Fibroblast of upper back skin (primary cell): ENCODE measurements at regions not wholly inside any gene's neighbourhood (a gene's known extent, or its start where the extent isn't known, plus 50 kb on each side); places are given as distances from the start of the nearest gene placed in this dataset.
"Not testable (repeated sequence)": the region's sequence is repeated elsewhere in the genome, so short reads cannot be mapped to it uniquely, and the experiment has no call there.

Experiments used
- DNase-seq: peaks from one replicate; pipeline ENCODE4 v3.0.0-alpha.2; 2013

DNA sequence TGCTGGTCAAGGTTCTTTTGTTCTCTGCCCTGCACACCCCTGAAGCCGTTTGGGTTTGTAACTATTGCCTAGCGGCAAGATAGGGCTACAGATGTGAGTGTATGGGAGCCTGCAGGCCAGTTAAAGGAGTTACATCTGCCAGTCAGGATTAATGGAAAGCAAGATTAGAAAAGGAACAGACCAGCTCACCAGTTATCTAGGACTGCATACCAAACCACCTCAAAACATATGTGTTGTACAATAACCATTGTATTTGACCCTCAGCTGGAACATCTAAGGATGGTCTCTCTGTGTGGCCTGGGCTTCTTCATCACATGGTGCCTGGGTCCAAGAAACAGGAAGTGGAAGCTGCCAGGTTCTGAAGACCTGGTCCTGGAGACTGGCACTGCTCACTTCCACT lies 52.5 kb upstream of the FBXO28 start:
- no peak for DNase-seq

DNA sequence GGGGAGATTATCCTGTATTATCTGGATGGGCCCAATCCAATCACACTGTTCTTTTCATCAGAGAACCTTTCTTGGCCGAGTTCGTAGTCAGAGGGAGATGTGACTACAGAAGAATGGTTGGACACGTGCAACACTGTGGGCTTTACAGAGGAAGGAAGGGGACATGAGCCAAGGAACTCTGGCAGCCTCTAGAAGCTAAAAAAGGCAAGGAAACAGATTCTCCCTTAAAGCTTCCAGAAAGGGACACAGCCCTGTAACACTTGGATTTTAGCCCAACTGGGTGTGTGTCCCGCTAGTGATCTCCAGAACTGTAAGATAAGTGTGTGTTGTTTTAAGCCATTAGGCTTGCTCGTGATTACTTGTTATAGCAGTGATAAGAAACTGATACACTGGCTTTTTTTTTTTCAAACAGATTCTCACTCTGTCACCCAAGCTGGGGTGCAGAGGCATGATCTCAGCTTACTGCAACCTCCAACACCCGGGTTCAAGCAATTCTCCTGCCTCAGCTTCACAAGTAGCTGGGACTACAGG lies 53.9 kb upstream of the FBXO28 start:
- DNase-seq: no peak

DNA sequence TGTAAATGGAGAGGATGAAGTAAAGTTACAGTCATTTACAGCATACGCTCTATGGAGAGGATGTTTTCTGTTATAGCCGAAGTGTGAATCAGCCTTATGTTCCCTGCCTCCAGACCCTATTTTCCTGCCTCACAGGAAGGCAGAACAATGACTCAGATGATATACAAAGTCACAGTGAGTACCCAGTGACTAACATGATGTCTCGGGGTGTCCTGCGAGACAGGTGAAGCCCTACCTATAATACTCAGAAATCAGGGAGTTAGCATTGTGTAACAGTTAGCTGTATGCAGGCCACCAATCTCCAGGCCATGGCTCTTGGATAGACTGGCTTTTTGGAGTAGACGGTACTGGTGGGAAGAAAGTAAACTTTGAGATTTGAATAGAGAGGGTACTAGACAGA lies 55.6 kb upstream of the FBXO28 start:
- peak; percentile 39 for DNase-seq

DNA sequence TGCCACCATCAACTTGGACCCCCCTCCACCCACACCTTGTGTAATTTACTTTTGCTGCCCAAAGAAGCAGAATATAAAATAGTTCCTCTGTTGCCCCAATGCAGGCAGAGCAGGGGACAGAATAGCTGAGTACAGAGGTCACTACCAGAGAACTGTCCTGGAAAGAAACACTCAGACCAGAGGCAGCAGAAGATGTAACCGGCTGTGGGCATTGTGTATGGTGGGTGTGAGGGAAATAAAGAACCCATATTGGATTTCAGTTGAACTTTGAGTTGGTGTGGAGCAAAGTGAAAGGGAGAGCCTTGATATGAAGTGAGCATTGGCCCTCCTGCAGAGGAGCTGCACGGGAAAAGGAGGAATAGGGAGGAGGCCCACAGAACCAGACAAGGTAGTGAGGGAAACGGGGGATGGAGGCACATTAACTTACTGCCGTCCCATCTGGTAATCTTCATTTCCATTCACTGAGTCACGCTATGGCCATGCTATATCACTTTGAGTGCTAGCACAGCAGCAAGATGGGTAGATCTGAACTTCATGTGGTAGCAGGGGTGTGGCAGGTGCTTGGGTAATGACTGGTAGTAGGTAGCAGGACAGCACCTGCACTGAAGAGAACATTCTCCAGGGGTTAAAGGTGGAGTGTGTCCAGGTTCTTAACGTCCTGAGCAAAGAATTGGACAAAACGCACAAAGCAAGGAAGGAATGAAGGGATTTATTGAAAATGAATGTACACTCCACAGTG lies 56.3 kb upstream of the FBXO28 start:
- DNase-seq: no peak

DNA sequence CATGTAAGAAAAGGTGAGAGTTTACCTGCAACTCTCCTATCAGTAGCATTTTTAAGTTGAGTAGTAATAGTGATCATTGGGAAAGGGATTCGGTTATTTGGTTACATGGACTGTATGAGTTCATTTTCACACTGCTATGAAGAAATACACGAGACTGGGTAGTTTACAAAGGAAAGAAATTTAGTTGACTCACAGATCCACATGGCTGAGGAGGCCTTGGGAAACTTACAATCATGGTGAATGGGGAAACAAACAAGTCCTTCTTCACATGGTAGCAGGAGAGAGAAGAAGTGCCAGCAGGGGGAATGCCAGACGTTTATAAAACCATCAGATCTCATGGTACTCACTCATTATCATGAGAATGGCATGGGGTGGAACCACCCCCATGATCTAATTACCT lies 59.3 kb upstream of the FBXO28 start:
- no peak for DNase-seq

DNA sequence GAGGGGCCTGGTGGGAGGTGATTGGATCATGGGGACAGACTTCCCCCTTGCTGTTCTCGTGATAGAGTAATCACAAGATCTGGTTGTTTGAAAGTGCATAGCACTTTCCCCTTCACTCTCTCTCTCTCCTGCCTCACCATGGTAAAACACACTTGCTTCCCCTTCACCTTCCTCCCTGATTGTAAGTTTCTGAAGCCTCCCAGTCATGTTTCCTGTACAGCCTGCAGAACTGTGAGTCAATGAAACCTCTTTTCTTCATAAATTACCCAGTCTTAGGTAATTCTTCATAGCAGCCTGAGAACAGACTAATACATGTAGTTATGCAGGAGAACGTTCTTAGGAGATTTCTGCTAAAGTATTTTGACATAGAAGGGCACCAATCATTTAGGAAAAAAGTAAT lies 59.9 kb upstream of the FBXO28 start:
- no peak for DNase-seq

DNA sequence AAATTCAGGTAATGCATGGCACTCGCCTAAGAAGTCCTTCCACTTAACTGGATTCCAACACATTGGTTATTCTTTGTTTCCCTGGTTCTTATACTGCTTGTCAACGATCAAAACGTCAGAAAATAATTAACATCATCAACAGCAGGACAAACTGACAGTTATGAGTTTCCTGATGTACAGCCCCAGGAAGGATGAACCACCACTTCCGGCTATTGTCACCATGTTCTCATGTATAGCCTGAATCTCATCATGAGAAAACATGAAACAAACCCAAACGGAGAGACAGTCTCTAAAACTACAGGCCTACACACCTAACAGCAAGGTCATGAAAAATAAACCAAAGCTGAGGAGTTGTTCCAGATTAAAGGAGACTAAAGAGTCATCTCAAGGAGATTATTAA lies 60.5 kb upstream of the FBXO28 start:
- no peak for DNase-seq

DNA sequence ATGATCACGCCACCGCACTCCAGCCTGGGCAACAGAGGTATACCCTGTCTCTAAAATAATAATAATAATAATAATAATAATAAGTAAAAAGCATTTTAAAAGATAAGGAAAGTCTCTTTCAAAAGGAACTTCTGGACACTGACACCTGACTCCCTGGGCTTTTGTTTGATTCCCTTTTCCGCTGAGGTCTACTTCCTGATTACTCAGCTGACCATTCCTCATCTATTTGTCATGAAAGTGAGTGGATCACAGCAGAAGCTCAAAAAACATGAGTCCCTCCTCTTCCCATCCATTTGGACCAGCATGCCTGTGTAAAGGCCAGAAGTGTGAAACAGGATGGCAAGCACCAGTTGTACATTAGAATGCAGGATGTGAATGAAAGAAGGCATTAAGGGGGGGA lies 61.1 kb upstream of the FBXO28 start:
- peak; percentile 50 for DNase-seq

DNA sequence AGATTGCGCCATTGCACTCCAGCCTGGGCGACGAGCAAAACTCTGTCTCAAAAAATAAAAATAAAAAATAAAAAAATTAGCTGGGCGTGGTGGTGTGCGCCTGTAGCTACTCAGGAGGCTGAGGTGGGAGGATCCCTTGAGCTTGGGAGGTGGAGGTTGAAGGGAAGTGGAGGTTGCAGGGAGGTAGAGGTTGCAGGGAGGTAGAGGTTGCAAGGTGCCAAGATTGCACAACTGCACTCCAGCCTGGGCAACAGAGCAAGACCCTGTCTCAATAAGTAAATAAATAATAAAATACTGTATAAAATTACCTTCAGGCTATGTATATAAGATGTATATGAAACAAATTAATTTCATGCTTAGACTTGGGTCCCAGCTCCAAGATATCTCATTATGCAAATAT lies 62.1 kb upstream of the FBXO28 start:
- DNase-seq: not testable (repeated sequence)

DNA sequence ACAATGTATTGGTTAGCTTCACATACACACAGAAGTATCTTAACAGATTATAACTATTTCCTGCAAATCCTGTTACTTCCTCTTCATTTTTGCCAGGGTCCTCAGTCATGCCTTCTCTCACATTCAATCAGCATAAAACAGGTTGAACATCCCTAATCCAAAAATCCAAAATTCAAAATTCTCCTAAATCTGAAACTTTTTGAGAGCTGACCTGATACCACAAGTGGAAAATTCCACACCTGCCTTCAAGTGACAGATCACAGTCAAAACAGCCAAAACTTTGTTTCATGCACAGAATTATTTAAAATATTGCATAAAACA lies 62.9 kb upstream of the FBXO28 start:
- DNase-seq: no peak

DNA sequence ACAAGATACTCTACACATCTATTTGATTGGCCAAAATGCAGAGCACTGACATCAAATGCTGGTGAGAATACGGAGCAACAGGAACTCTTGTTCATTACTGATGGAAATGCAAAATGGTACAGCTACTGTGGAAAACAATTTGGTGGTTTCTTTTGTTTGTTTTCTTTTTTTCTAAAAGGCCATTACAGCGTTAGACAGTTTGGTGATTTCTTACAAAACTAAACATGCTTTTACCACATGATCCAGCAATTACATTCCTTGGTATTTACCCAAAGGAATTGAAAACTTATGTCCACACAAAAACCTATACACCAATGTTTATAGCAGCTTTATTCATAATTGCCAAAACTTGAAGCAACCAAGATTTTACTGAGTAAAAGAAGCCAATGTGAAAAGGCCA lies 66.4 kb upstream of the FBXO28 start:
- no peak for DNase-seq

DNA sequence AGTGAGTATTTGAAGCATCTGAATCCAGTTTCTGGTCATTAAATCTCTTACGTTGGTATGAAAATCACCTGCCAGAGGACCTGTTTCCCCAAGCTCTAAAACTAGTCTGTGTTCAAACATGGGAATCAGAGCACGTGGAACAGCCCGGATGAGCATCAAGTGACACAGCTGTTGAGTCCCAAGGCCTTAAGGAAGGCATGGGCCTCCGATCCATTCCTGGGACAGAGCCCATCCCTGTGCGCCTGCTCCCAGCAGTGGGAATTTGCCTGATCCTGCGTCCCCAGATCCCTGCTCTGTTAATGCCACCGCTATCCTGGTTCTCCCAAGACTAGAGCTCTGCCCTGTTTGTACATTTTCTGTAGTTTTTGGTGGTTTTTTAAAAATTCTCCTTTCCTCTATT lies 68.4 kb upstream of the FBXO28 start:
- DNase-seq: no peak

DNA sequence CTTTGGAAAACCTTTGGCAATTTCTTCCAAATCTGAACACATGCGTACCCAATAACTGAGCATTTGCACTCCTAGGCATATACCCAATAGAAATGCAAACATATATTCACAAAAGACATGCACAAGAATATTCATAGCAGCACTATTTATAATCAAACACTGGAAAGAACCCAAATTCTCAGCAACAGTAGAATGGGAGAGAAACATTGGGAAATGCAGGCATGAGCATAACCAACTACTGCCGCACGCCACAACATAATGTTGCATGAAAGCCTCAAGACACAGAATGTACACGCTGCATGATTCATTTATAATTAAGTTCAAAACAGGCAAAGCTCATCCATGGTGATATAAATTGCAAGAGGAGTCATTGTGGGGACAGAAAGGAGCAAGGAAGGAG lies 69.5 kb upstream of the FBXO28 start:
- no peak for DNase-seq

DNA sequence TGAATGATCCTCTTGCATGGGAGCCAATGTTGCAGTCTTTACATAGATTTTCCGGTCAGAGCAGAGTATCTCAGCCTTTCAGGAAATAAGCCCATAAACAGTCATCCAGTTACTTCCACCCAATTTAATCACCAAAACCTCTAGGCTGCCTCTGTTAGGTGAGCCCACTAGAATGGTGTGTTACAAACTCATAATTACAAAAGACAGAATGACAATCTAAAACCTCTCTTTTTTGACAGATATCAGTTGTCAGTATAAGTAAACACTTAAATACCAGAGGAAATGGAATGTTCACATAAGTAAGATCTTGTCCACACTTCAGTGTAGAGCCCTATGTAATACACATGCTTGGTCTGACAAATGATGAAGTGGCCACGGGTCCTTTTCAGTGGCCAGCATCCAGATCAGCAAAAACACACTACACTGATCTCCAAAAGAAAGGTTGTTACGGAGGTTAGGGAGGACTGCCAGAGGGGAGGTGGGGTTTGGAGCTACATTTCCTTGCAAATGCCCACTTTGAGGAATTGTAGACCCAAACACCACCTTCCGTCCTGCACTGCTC lies 71.3 kb upstream of the FBXO28 start:
- DNase-seq: no peak

DNA sequence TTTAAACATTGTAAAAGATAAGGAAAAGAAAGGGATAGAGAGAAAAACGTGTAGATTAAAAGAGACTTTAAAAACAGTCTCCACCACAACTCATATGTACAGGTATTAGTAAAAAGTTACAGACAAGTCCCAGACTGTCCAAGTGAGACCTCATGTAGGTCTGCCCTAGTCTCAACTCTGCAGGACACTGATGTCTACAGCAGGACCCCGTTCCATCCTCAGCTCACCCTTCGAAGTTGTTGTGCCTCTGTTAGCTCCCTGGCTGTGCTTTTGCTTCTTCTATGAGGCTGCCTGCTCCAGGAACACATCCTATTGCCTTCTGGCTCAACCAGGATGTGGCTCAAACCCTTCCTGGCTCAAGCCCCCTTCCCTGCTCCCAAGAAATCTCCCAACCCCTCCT lies 72.9 kb upstream of the FBXO28 start:
- no peak for DNase-seq

DNA sequence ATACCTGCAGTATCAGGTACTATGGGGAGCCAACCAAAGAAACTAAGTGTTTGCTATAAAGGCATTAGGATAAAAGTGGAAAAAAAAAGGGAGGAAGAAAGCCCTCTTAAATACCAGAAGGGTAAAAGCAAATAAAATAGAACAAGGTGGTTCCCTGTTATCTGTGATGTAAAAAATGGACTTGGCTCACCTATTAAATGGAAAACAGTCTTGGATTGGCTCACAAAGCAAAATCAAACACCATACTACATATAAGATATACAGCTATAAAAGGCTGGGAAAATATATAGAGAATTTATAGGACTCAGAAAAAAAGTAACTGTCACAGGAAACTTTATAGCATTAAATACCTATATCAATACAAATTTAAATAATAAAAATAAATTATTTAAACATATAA lies 73.5 kb upstream of the FBXO28 start:
- DNase-seq: not testable (repeated sequence)

DNA sequence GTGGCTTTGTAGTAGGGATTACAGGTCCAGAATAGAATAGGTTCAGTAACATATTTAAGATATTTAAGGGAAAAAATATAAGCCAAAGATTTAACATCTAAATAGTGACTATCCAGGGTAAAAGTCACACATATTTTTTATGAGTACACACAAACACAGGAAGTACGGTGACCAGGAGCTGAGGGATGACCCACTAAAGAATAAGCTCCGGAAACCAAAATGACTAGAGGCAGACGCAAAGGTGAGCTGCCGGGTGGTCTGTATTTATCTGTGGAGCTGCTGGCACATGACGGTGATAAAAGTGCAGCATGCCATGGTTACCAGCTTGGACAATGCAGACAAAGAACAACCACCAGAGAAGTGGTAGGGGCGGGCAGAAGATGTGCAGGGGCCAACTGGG lies 73.9 kb upstream of the FBXO28 start:
- not testable (repeated sequence) for DNase-seq

DNA sequence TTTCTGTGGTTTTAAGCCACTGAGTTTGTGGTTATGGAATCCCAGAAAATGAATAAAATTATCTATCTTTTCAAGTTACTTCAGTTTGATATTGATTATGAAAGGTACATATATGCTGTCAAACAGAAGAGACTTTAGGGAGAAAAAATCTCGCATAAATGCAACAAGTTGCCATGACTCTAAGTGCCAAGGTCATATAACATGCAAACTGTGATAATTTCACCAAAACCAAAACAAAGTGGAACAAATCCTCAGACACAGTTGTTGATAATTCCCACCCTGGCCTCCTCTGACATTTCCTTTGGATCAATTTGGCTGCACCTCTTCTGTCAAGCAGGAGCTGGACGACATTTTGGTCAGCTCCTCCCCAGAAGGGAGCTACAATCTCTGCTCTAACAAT lies 75.1 kb upstream of the FBXO28 start:
- DNase-seq: not testable (repeated sequence)

DNA sequence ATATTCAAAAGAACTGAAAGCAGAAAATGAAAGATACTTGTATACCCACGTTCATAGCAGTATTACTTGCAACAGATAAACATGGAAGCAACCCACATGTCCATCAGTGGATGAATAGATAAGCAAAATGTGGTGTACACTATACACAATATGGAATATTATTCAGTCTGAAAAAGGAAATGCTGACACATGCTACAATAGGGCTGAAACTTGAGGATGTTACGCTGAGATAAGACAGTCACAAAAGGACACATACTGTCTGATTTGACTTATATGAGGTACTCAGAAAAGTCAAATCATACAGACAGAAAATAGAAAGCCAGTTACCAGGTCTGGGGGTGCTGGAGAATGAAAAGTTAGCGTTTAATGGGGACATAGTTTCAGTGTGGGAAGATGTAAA lies 76.5 kb upstream of the FBXO28 start:
- not testable (repeated sequence) for DNase-seq

DNA sequence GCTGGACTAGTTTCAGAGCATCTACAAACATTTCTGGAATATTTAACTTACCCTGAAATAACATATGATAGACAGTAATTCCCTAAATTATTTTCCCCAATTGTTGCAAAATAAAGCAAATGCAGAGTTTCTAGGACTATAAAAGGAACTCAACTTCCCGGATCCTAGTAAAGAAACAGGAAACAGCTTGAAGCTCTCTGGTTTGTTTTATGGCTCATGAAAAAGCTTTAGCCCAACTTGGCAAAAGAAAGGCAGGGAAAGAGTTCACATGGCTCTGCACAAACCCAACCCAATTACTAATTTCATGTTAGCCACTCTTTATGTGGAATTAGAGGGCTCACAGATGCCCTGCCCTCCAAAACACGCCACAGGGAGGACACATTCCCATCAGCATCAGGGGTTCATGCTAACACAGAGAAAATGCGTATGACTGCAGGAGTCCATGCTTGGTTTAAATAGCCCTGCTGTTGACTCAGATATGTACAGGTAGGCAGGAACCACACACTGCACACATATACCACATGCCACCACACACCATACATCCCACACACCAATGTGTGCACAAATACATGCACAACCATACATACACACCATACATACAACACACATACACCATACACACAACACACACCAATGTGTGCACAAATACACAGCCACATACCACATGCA lies 81.2 kb upstream of the FBXO28 start:
- DNase-seq: not testable (repeated sequence)

DNA sequence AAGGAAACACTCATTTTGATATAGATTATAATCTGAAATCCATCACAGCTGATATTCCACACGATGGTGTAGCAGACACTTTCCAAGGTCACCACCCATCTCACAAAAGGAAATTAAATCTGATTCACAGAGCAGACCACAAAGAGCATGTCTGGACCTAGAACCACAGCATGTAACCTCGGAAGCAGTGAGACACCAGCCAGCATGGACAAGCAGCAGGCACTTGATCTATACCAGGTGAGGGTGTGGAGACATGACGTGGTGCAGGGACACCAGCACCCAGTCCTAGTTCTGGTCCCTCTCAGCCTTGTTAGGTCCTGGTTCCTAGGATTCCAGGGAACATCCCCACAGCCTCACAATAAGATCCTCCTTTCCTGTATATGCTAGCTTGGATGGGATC lies 81.9 kb upstream of the FBXO28 start:
- DNase-seq: not testable (repeated sequence)

DNA sequence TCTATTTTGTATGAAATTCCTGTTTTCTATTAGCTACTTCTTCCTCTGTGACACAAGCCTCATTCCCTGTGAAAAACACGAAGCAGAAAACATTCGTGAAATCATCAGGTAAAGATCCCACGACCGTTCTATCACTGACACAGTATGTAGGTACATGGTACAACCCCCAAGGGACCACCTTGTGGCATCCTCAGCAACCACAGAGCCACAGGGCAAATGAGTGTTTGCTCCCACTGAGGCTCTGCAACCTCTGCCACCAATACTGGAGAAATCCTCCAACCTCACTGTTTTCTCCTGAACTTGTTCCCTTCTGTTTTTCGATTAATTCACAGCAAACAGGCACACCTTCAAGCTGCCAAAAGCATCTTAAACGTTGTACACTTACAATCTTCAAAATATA lies 83.7 kb upstream of the FBXO28 start:
- not testable (repeated sequence) for DNase-seq

DNA sequence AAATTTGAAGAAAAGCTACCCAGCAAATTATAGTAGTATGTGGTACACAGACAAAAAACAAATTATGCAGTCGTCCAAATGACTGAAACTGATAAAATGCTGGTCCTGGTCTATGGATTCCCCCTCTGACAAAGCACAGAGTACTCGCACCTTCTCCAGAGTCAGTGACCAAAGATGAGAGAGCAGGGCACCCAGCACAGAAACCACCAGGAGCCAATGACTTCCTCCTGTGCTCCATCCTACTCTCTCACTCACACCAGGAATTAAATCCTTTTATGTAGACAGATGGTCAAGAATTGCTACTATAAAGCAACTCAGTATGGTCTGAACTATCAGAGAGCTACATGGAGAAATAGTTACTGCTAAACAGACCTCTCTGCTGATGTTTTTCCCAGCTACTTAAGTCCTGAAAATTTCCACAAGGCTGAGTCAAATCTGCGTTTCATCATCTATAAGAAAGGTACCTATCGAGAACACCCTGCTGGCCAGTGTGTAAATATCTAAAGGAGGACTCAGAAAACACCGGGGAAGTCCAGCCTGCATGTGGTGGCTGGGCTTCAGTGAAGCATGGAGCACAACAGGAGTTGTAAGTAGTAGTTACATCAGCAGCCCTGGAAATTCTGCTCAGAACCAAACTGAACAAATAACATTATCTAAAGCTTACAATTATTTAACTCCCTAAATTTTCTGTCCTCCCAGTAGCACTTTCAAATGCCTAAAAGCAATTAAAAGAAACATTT lies 84.5 kb upstream of the FBXO28 start:
- peak; percentile 42 for DNase-seq

DNA sequence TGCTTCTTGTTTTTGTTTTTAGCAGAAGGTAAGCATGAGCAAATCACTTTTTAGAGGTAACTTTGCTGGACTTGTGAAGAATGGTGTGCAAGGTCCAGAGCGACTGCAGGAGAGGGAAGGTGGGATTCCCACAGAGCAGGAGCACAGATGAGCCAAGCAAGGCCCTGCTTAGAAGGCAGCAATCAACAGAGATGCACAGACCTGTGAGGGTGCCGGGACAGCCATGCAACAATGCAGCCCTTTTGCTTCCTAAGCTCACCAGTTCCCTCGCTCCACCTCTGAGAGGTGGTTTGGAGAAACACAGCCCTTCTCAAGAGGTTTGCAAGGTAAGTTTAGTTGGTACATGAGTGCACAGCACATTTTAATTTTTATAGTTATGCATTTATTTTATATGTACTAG lies 85.1 kb upstream of the FBXO28 start:
- not testable (repeated sequence) for DNase-seq
